Gastroesophageal sphincter (tissue), 3 donors: ENCODE measurements at regions not wholly inside any gene's neighbourhood (a gene's known extent, or its start where the extent isn't known, plus 50 kb on each side); places are given as distances from the start of the nearest gene placed in this dataset.

ENCODE experiments used
- CTCF ChIP-seq, 4 experiments: fragments of 200-600 bp in 2 of 4; fragments of 450-650 bp in 2 of 4; sonication (generic) in 1 of 4; IDR thresholded peaks; one replicate each; pipeline ENCODE4 v1.5.1; 2017 to 2019; ENCODE audit warnings: antibody characterized with exemption in 4 of 4, mild to moderate bottlenecking in 2 of 4, moderate library complexity in 2 of 4
- EP300 ChIP-seq: sonication (generic); formaldehyde crosslinking; IDR thresholded peaks from one replicate; pipeline ENCODE4 v1.6.1; 2017; ENCODE audit warnings: antibody characterized with exemption, mild to moderate bottlenecking
- POLR2A ChIP-seq, 2 donors: fragments of 450-650 bp; IDR thresholded peaks; one replicate each; pipeline ENCODE4 v1.6.1; 2017; ENCODE audit warnings: antibody characterized with exemption in 2 of 2, mild to moderate bottlenecking in 2 of 2, moderate library complexity in 1 of 2
- POLR2AphosphoS5 ChIP-seq: sonication (generic); formaldehyde crosslinking; IDR thresholded peaks from one replicate; pipeline ENCODE4 v1.6.1; 2017; ENCODE audit warnings: antibody characterized with exemption

- TF ChIP-seq CTCF (IDR thresholded peaks at IDR 0.05) (no peak), POLR2A (IDR thresholded peaks at IDR 0.05) (no peak), POLR2AphosphoS5 (no peak), EP300 (no peak)
Observed at GRCh38 chr10:78456649-78457400, 423.2 kb downstream of the RPS24 start.
